ENCODE measurements at regions not wholly inside any gene's neighbourhood (a gene's known extent, or its start where the extent isn't known, plus 50 kb on each side); places are given as distances from the start of the nearest gene placed in this dataset.

DNA sequence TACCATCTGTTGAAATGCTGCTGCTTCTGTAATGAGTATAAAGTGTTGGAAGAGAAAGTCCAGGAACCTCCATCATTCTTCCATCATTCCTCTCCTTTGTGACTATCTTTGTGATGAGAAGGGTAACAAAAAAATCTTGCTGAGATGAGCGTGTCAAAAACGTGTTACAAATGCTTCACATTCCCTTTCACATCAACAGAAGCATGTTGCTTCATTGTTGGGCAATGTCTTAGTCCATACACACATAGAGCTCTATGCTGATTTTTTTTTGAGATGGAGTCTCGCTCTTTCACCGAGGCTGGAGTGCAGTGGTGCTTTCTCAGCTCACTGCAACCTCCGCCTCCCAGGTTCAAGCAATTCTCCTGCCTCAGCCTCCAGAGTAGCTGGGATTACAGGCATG is 114.1 kb upstream of the ESR1 start:
- TF ChIP-seq FOXM1 (IDR thresholded peaks at IDR 0.05; ENCODE audit: low read depth, low read length) (no peak), CTCF (IDR thresholded peaks at IDR 0.05 in 2 of 3, conservative IDR thresholded peaks at IDR 0.05 in 1 of 3; ENCODE audit: control insufficient read depth in 2 of 3, extremely low read depth in 1 of 3, insufficient read depth in 1 of 3, low read depth in 3 of 3, low read length in 3 of 3) (no peak), ZSCAN29 (IDR thresholded peaks at IDR 0.05) (no peak), MLLT1 (IDR thresholded peaks at IDR 0.05) (no peak)

Data from GM12878 (cell line).